Fibroblast of lung (primary cell): ENCODE measurements at regions not wholly inside any gene's neighbourhood (a gene's known extent, or its start where the extent isn't known, plus 50 kb on each side); places are given as distances from the start of the nearest gene placed in this dataset.

Source experiments
- EZH2 ChIP-seq: IDR thresholded peaks from 2 replicates; pipeline ENCODE4 v1.5.1; 2012; ENCODE audit warnings: low read length, control low read depth, mild to moderate bottlenecking; ENCODE audit errors: missing control alignments
- TF ChIP-seq, protein P1 (sequence below), 2 donors: IDR thresholded peaks in 1 of 2; conservative IDR thresholded peaks in 1 of 2; 1 replicate in 1 of 2; 2 replicates in 1 of 2; pipeline ENCODE4 v1.5.1; 2011 to 2012; ENCODE audit warnings: low read length in 2 of 2, control low read depth in 1 of 2, inconsistent platforms in 1 of 2, low read depth in 1 of 2, mild to moderate bottlenecking in 1 of 2

DNA sequence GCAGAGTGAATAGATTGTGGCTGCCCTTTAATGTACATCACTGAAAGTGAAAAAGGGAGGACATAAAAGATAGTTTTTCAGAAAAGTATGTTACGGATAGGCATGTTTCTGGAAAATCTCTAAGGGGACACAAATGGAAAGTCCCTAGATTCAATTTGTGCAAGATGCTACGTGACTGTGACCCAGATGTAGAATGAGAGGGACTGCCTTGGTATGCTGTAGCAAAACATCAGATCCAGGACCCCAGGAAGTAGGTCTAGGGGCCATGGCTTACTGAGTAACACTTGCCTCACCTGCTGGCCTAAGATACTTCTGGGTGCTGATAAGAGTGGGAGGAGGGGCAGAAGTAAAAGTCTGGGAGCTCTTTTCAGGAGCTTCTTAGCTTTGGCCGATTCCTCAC is 191.2 kb upstream of the PHYHIPL start:
- TF ChIP-seq, protein P1, sequence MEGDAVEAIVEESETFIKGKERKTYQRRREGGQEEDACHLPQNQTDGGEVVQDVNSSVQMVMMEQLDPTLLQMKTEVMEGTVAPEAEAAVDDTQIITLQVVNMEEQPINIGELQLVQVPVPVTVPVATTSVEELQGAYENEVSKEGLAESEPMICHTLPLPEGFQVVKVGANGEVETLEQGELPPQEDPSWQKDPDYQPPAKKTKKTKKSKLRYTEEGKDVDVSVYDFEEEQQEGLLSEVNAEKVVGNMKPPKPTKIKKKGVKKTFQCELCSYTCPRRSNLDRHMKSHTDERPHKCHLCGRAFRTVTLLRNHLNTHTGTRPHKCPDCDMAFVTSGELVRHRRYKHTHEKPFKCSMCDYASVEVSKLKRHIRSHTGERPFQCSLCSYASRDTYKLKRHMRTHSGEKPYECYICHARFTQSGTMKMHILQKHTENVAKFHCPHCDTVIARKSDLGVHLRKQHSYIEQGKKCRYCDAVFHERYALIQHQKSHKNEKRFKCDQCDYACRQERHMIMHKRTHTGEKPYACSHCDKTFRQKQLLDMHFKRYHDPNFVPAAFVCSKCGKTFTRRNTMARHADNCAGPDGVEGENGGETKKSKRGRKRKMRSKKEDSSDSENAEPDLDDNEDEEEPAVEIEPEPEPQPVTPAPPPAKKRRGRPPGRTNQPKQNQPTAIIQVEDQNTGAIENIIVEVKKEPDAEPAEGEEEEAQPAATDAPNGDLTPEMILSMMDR (conservative IDR thresholded peaks at IDR 0.05 in 1 of 2, IDR thresholded peaks at IDR 0.05 in 1 of 2; ENCODE audit: low read depth in 1 of 2, low read length in 2 of 2), result no peak
- TF ChIP-seq EZH2, result no peak
